Activated CD8-positive, alpha-beta memory T cell treated with anti-CD3 and anti-CD28 coated beads for 24 hours (primary cell): ENCODE measurements at regions not wholly inside any gene's neighbourhood (a gene's known extent, or its start where the extent isn't known, plus 50 kb on each side); places are given as distances from the start of the nearest gene placed in this dataset.

ENCODE experiments used
- DNase-seq: peaks from one replicate; pipeline ENCODE4 v3.0.0-alpha.2; 2020

DNA sequence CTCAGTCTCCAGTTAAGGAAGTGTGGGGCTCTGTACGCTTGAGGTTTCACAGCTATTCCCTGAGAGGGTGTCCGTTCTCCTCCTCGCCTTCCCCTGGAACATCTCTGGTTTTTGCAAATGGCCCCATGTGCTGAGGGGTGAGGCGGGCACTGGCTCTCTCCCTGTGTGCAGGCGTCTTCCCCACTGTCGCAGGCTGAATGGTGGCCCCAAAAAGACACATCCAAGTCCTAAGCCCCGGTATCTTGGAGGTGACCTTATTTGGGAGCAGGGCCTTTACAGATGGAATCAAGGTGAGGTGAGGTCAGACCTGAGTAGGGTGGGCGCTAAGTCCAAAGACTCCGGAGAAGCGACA lies 98.0 kb upstream of the TMPRSS2 start:
- no peak for DNase-seq

- DNase-seq, result no peak
Observed at GRCh38 chr21:41605178-41605933, 97.4 kb upstream of the TMPRSS2 start.

- DNase-seq, result no peak
Observed at GRCh38 chr21:41604583-41605041, 96.7 kb upstream of the TMPRSS2 start.

GRCh38 chr21:41603476-41603875 lies 95.5 kb upstream of the TMPRSS2 start:
- DNase-seq, result no peak

GRCh38 chr21:41602531-41602930 lies 94.6 kb upstream of the TMPRSS2 start:
- no peak for DNase-seq

- no peak for DNase-seq
Observed at GRCh38 chr21:41601573-41602368, 93.8 kb upstream of the TMPRSS2 start.

DNA sequence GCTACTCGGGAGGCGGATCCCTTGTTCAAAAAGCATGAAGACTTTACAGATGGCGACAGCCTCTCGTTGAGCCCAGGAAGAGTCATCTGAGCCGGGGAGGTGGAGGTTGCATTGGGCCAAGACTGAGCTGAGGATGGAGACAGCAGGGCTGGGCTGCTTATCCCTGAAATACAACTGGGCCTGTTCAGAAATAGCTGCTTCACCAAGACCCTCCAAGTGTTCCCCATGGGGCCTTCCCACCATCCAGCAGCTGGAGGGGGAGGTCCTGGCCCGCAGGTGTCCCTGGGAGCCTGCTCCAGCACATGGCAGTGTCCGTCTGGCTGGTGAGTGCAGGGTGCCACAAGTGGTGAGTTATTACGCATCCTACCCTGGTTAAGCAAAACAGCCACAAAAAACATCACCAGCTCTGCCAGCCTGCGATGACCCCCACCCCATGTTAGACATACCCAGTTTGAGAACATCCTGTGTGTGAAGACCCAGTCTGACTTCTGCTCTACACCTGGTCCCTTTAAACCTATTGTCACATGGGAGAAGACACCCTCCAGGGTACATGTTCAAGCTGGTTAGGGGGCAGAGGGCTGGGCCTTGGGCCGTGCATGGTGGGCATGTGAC lies 93.1 kb upstream of the TMPRSS2 start:
- DNase-seq, result no peak

DNA sequence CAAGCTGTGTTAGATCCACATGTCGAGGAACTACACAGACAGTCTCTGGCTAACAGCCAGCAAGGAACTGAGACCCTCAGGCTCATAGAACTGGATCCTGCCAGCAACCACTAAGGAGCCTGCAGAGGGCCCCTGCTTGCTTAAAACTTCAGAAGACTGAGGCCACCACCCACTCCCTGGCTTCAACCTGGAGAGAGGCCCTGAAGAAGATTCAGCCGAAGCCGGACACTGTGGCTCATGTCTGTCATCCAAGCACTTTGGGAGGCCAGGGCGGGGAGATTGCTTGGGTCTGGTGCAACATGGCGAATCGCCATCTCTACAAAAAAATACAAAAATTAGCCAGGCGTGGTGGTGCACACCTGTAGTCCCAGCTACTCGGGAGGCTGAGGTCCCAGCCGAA lies 92.6 kb upstream of the TMPRSS2 start:
- no peak for DNase-seq

- no peak for DNase-seq
Observed at GRCh38 chr21:41600116-41600515, 92.2 kb upstream of the TMPRSS2 start.

DNA sequence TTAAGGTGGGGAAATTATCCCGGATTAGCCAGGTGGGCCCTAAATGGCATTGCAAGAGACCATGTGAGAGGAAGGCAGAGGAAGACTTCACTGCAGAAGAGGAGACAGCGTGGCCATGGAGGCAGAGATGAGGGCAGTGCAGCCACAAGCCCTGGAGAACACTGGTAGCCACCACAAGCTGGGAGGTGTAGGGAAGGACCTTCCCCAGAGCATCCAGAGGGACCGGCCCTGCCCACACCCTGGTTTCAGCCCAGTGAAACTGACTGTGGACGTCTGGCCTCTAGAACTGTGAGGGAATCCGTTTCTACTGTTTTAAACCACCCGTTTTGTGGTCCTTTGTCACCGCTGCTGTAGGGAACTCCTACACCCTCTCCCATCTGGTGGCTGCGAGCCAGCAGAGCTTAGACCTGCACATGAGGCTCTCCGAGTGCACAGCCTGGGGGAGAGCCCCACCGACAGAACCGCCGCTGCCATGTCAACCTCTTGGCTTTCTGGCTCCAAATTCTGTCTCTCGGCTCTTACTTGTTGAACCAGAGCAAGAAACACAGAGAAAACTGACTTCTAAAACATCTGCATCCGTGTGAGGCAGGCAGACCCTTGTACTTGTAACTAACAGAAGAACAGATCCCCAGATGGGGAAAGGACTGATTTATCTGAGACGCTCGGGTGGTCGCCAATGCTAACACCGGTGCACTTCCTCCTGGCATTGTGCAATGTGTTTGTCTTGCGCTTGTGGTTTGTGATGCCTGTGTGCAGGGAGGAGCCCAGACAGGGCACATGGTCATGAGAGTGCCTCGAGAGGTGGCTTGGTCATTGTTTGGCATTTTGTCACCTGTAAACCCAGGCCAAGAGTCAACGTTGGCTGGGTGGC lies 90.8 kb upstream of the TMPRSS2 start:
- DNase-seq, result no peak

GRCh38 chr21:41597811-41598231 lies 89.9 kb upstream of the TMPRSS2 start:
- no peak for DNase-seq

DNA sequence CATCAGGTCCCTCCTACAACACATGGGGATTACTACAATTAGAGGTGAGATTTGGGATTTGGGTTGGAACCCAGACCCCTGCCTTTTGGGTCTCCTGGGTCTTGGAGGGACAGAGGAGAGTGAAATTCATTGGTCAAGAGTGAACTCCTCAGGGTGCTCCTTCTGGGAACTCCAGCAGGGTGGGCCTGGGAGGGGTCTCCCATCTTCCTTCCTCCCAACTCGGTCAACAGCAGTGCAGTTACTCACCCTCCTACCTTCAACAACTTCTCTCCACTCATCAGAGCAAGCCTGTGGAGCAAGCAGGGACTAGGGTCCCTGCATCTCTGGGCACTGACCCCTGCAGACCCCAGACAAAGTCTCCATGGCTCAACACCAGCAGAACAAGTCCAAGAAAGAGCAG lies 89.3 kb upstream of the TMPRSS2 start:
- DNase-seq, result no peak

DNA sequence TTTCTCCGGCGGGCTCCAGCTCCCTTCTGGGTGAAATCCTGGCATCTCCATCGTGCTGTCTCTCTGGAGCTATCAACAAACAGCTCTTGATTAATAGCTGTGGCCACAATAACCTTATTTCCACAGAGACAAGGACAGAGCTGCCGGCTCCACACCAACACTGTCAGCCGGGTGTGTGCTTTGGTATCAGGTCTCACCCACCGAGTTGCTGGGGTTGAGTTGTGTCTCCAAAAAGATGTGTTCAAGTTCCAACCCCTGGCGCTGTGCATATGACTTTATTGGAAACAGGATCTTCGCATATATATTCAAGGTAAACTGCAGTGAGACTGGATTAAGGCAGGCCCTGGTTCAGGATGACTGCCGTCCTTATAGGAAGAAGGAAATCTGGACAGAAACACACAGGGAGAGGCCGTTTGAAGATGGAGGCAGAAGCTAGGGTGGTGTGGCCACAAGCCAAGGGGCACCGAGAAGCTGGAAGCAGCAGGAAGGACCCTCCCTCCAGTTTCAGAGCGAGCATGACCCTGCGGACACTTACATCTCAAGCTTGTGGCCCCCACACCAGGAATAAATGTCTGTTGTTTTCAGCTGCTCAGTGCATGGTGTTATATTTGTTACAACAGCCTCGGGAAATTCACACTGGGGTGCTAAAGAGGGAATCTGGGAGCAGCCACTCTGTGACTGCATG lies 88.4 kb upstream of the TMPRSS2 start:
- DNase-seq, result no peak

DNA sequence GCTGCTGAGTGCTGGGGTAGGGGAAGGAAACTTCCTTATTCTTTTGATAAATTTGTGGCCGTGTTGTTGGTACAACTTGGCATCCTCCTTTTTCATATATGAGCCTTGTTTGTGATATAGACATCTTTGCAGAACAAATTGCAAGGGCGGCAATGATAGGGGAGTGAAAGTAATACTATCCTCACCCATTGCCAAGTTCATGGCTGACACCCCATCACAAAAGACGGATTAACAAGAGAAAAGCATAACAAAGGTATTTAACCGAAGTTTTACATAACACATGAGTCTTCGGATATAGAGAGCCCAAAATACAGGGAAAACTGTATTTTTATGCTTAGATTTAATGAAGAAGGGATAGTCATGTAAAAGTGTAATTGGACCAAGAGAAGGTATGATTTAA lies 86.3 kb upstream of the TMPRSS2 start:
- DNase-seq, result no peak

DNA sequence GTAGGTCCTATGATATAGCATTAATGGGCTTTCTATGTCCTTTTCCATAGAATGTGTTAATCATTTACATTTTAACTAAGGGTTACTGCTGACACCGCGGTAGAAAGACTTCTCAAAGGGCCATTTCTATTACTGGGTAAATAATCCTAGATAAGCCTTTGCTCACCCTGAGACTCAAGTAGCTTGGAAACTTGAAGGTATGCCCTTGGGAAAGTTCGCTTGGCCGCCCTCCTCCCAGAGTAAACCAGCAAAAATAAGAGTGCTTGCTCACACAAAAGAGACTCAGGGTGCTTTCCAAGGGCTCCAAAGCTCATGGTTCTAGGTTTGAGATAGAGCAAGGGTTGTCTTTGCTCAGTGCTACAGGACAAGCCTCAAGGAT lies 85.8 kb upstream of the TMPRSS2 start:
- DNase-seq, result no peak

- no peak for DNase-seq
Observed at GRCh38 chr21:41593051-41593759, 85.2 kb upstream of the TMPRSS2 start.

- DNase-seq, result no peak
Observed at GRCh38 chr21:41589620-41590175, 81.7 kb upstream of the TMPRSS2 start.

- no peak for DNase-seq
Observed at GRCh38 chr21:41589131-41589530, 81.2 kb upstream of the TMPRSS2 start.

DNA sequence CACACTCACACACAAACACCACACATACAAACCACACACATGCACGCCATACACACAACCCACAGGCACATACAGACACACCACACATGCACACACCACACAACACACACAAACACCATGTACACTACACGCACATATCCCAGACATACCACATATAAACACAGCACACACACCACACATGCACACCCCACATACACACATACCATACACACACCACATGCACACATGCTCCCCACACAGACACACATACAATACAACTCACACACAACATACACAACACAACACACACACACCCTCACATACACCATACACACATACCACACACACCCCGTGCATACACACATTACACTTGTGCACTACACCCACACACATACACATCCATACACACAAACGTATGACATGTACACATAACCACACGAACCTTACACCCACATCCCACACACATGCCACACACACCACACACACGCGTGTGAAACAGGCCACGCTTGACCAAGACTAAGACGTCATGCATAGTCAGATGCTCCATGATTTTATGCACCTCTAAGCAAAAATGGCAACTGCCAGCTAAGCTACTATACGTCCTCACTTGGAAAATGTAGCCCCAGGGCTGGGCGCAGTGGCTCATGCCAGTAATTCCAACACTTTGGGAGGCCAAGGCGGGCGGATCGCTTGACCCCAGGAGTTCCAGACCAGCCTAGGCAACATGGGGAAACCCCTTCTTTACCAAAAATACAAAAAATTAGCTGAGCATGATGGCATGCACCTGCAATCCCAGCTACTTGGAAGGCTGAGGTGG lies 77.4 kb upstream of the TMPRSS2 start:
- DNase-seq, result no peak

DNA sequence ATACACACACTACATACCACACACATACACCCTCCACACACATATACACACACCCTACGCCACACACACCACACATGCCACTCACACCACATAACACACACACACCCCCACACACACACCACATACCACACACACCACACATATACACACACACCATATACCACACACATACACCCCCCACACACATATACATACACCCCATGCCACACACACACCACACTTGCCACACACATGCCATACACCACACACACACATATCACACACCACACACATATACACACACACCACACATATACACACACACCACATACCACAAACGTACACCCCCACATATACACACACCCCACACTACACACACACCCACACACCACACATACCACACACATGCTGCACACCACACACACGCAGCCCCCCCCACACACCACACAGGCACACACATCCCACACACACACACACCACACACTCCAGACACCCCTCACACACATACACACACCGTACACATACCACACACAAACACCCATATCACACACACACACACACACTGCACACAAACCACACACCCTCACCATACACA lies 76.7 kb upstream of the TMPRSS2 start:
- no peak for DNase-seq
